Ascending aorta (tissue), 2 donors: ENCODE measurements at regions not wholly inside any gene's neighbourhood (a gene's known extent, or its start where the extent isn't known, plus 50 kb on each side); places are given as distances from the start of the nearest gene placed in this dataset.

Experiments used
- DNase-seq, 2 donors: peaks; one replicate each; pipeline ENCODE4 v3.0.0-alpha.2; 2019; ENCODE audit warnings: low spot score in 2 of 2
- H3K27ac ChIP-seq, 2 donors: fragments of 200-600 bp; sonication (generic); one replicate each; pipeline ENCODE4 v1.5.1; 2016 to 2017; ENCODE audit warnings: mild to moderate bottlenecking in 1 of 2
- H3K27me3 ChIP-seq: fragments of 200-600 bp; sonication (generic); one replicate; pipeline ENCODE4 v1.5.1; 2017
- H3K36me3 ChIP-seq, 2 donors: fragments of 200-600 bp; sonication (generic); one replicate each; pipeline ENCODE4 v1.5.1; 2016
- H3K4me1 ChIP-seq, 2 donors: fragments of 200-600 bp; sonication (generic); one replicate each; pipeline ENCODE4 v1.5.1; 2016 to 2017; ENCODE audit warnings: mild to moderate bottlenecking in 1 of 2
- H3K4me3 ChIP-seq, 2 donors: fragments of 200-600 bp; sonication (generic); one replicate each; pipeline ENCODE4 v1.5.1; 2016 to 2017; ENCODE audit warnings: mild to moderate bottlenecking in 1 of 2
- H3K9me3 ChIP-seq, 2 donors: fragments of 200-600 bp; sonication (generic); one replicate each; pipeline ENCODE4 v1.5.1; 2016
- intact Hi-C: fragments of 100-400 bp; cut with DNase I; formaldehyde crosslinking; loops from one replicate; pipeline ENCODE4 v1.15.1; 2023
- TF ChIP-seq, protein P1 (sequence below), 3 experiments: fragments of 200-600 bp in 2 of 3; fragments of 450-650 bp in 1 of 3; sonication (generic) in 2 of 3; IDR thresholded peaks; one replicate each; pipeline ENCODE4 v1.5.1; 2016 to 2019; ENCODE audit warnings: antibody characterized with exemption in 3 of 3, mild to moderate bottlenecking in 1 of 3, moderate library complexity in 1 of 3

DNA sequence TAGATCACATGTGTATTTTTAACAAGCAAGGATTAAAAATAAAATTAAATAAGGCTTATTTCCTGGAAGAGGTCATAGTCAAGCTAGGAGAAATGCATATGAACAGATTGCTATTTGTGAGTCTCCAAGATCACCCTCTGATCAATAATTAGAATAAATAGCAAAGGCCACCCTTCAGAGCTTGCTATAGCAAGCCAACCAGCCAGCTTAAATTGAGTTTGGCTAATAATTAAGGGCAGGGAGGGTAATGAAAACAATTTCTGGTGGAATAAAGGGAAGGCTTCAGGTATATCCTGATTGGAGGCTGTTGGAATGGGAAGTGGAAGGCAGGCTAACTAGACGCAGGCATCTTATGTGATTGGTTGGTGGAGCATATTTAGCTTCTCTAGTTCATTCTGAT is 403.5 kb downstream of the ARL4A start:
- H3K9me3 ChIP-seq, result no peaks in the 10 kb centered on the region
- no peaks in the 10 kb centered on the region for H3K27me3 ChIP-seq
- no peak for DNase-seq
- intact Hi-C loops, result no loop called here
- no peak overlapping the region for H3K4me3 ChIP-seq
- no peak overlapping the region for H3K27ac ChIP-seq
- no peaks in the 10 kb centered on the region for H3K36me3 ChIP-seq
- TF ChIP-seq, protein P1, sequence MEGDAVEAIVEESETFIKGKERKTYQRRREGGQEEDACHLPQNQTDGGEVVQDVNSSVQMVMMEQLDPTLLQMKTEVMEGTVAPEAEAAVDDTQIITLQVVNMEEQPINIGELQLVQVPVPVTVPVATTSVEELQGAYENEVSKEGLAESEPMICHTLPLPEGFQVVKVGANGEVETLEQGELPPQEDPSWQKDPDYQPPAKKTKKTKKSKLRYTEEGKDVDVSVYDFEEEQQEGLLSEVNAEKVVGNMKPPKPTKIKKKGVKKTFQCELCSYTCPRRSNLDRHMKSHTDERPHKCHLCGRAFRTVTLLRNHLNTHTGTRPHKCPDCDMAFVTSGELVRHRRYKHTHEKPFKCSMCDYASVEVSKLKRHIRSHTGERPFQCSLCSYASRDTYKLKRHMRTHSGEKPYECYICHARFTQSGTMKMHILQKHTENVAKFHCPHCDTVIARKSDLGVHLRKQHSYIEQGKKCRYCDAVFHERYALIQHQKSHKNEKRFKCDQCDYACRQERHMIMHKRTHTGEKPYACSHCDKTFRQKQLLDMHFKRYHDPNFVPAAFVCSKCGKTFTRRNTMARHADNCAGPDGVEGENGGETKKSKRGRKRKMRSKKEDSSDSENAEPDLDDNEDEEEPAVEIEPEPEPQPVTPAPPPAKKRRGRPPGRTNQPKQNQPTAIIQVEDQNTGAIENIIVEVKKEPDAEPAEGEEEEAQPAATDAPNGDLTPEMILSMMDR (IDR thresholded peaks at IDR 0.05), result no peak
- H3K4me1 ChIP-seq, result no peaks in the 10 kb centered on the region

GRCh38 chr7:13091974-13092707 is 404.7 kb downstream of the ARL4A start:
- TF ChIP-seq, protein P1 (IDR thresholded peaks at IDR 0.05), result no peak
- no peaks in the 10 kb centered on the region for H3K9me3 ChIP-seq
- no peak overlapping the region for H3K4me3 ChIP-seq
- no peak overlapping the region for H3K27ac ChIP-seq
- intact Hi-C loops, result no loop called here
- H3K4me1 ChIP-seq, result no peaks in the 10 kb centered on the region
- H3K27me3 ChIP-seq, result no peaks in the 10 kb centered on the region
- H3K36me3 ChIP-seq, result no peaks in the 10 kb centered on the region
- DNase-seq, result no peak

- H3K27ac ChIP-seq, result no peak overlapping the region
- no peak overlapping the region for H3K4me3 ChIP-seq
- H3K36me3 ChIP-seq, result no peaks in the 10 kb centered on the region
- no peaks in the 10 kb centered on the region for H3K27me3 ChIP-seq
- H3K4me1 ChIP-seq, result no peaks in the 10 kb centered on the region
- TF ChIP-seq, protein P1 (IDR thresholded peaks at IDR 0.05), result no peak
- intact Hi-C loops, result no loop called here
- DNase-seq, result no peak
- no peaks in the 10 kb centered on the region for H3K9me3 ChIP-seq
Measured at GRCh38 chr7:13092708-13093005, 405.2 kb downstream of the ARL4A start.

DNA sequence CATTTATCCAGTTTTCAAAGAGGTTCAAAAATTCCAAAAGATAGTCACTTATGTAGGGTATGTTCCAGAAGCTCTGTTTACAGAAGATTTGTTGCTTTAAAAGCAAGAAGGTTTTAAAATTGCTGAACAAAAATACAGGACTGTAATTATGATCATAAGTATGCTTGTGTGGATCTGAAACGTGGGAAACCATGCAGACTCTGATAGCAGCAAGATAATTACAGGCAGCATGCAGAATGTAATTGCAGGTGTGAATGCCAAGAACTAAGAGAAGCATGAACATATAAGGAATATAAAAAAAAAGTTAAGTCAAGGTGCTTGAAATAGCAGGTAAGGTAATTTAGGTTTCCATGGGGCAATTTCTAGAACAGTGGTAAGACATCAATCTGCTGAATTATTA is 405.7 kb downstream of the ARL4A start:
- H3K27ac ChIP-seq, result no peak overlapping the region
- TF ChIP-seq, protein P1 (IDR thresholded peaks at IDR 0.05), result no peak
- no peaks in the 10 kb centered on the region for H3K4me1 ChIP-seq
- no peaks in the 10 kb centered on the region for H3K9me3 ChIP-seq
- H3K27me3 ChIP-seq, result no peaks in the 10 kb centered on the region
- DNase-seq, result no peak
- intact Hi-C loops, result no loop called here
- no peak overlapping the region for H3K4me3 ChIP-seq
- H3K36me3 ChIP-seq, result no peaks in the 10 kb centered on the region

GRCh38 chr7:13097499-13097898 is 410.1 kb downstream of the ARL4A start:
- H3K27me3 ChIP-seq, result no peaks in the 10 kb centered on the region
- no peak for DNase-seq
- no peak overlapping the region for H3K27ac ChIP-seq
- TF ChIP-seq, protein P1 (IDR thresholded peaks at IDR 0.05), result no peak
- H3K36me3 ChIP-seq, result no peaks in the 10 kb centered on the region
- intact Hi-C loops, result no loop called here
- no peaks in the 10 kb centered on the region for H3K9me3 ChIP-seq
- H3K4me3 ChIP-seq, result no peak overlapping the region
- no peaks in the 10 kb centered on the region for H3K4me1 ChIP-seq

DNA sequence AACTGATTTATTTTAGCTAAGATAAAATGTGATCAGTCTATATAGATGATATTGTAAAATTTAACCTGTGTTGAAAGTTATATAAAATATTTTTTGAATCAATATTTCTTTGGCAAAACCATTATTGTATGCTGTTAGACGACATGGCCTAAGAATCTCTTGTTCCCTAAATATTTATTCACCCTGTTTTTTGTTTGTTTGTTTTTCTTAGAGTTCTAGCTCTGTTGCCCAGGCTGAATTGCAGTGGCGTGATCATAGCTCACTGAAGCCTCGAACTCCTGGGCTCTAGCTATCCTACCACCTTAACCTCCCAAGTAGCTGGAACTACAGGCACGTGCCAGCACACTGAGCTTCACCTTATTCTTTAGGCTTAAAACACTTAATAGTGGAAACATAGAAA is 410.7 kb downstream of the ARL4A start:
- intact Hi-C loops, result no loop called here
- TF ChIP-seq, protein P1 (IDR thresholded peaks at IDR 0.05), result no peak
- H3K4me1 ChIP-seq, result no peaks in the 10 kb centered on the region
- no peak overlapping the region for H3K27ac ChIP-seq
- no peaks in the 10 kb centered on the region for H3K27me3 ChIP-seq
- H3K9me3 ChIP-seq, result no peaks in the 10 kb centered on the region
- DNase-seq, result no peak
- H3K36me3 ChIP-seq, result no peaks in the 10 kb centered on the region
- no peak overlapping the region for H3K4me3 ChIP-seq
